ENCODE measurements at regions not wholly inside any gene's neighbourhood (a gene's known extent, or its start where the extent isn't known, plus 50 kb on each side); places are given as distances from the start of the nearest gene placed in this dataset.

GRCh38 chr6:22827760-22828159, 258.4 kb downstream of the HDGFL1 start:
- H3K4me3 ChIP-seq (replicated peaks; ENCODE audit: low read depth, low read length): no peak overlapping the region
- DNase-seq (ENCODE audit: low read depth): no peak

GRCh38 chr6:22828179-22829062, 259.1 kb downstream of the HDGFL1 start:
- peak; percentile 98 for DNase-seq (ENCODE audit: low read depth)
- H3K4me3 ChIP-seq (replicated peaks; ENCODE audit: low read depth, low read length): peak overlapping the region; percentile 27
- TF ChIP-seq CTCF (IDR thresholded peaks at IDR 0.05; ENCODE audit: low read length, missing control alignments): peak; percentile 74

More at GRCh38 chr6:22827760-22828159, 258.4 kb downstream of the HDGFL1 start:
- no peak for TF ChIP-seq CTCF (IDR thresholded peaks at IDR 0.05; ENCODE audit: low read length, missing control alignments)

GRCh38 chr6:22829070-22829469, 259.7 kb downstream of the HDGFL1 start:
- TF ChIP-seq CTCF (IDR thresholded peaks at IDR 0.05; ENCODE audit: low read length, missing control alignments): no peak

GRCh38 chr6:22830463-22830862, 261.1 kb downstream of the HDGFL1 start:
- no peak for DNase-seq (ENCODE audit: low read depth)
- H3K4me3 ChIP-seq (replicated peaks; ENCODE audit: low read depth, low read length): no peak overlapping the region
- no peak for TF ChIP-seq CTCF (IDR thresholded peaks at IDR 0.05; ENCODE audit: low read length, missing control alignments)

More at GRCh38 chr6:22829070-22829469, 259.7 kb downstream of the HDGFL1 start:
- no peak overlapping the region for H3K4me3 ChIP-seq (replicated peaks; ENCODE audit: low read depth, low read length)
- DNase-seq (ENCODE audit: low read depth): no peak

GRCh38 chr6:22833191-22833590, 263.8 kb downstream of the HDGFL1 start:
- DNase-seq (ENCODE audit: low read depth): no peak
- TF ChIP-seq CTCF (IDR thresholded peaks at IDR 0.05; ENCODE audit: low read length, missing control alignments): no peak
- H3K4me3 ChIP-seq (replicated peaks; ENCODE audit: low read depth, low read length): no peak overlapping the region

GRCh38 chr6:22838345-22838744, 269.0 kb downstream of the HDGFL1 start:
- TF ChIP-seq CTCF (IDR thresholded peaks at IDR 0.05; ENCODE audit: low read length, missing control alignments): no peak
- H3K4me3 ChIP-seq (replicated peaks; ENCODE audit: low read depth, low read length): no peak overlapping the region
- no peak for DNase-seq (ENCODE audit: low read depth)

- no peak for TF ChIP-seq CTCF (IDR thresholded peaks at IDR 0.05; ENCODE audit: low read length, missing control alignments)
- H3K4me3 ChIP-seq (replicated peaks; ENCODE audit: low read depth, low read length): no peak overlapping the region
- DNase-seq (ENCODE audit: low read depth): no peak
Measured at GRCh38 chr6:22845467-22845866, 276.1 kb downstream of the HDGFL1 start.

All from fibroblast of pulmonary artery (primary cell).